Parathyroid adenoma (tissue), 2 donors: ENCODE measurements at regions not wholly inside any gene's neighbourhood (a gene's known extent, or its start where the extent isn't known, plus 50 kb on each side); places are given as distances from the start of the nearest gene placed in this dataset.

Experiments used
- H2AFZ ChIP-seq: fragments of 300-600 bp; sonication (generic); one replicate; pipeline ENCODE4 v1.7.0; 2017; ENCODE audit warnings: antibody characterized with exemption, mild to moderate bottlenecking
- H3K27ac ChIP-seq: fragments of 300-600 bp; sonication (generic); one replicate; pipeline ENCODE4 v1.7.0; 2017
- H3K27me3 ChIP-seq: fragments of 300-600 bp; sonication (generic); one replicate; pipeline ENCODE4 v1.7.0; 2017; ENCODE audit warnings: low read length; ENCODE audit not compliant: control insufficient read depth, insufficient read depth
- H3K36me3 ChIP-seq: fragments of 300-600 bp; sonication (generic); one replicate; pipeline ENCODE4 v1.7.0; 2017; ENCODE audit warnings: low read length; ENCODE audit not compliant: control insufficient read depth, insufficient read depth
- H3K4me1 ChIP-seq: fragments of 300-600 bp; sonication (generic); one replicate; pipeline ENCODE4 v1.7.0; 2017; ENCODE audit warnings: control low read depth
- H3K4me2 ChIP-seq: fragments of 300-600 bp; sonication (generic); one replicate; pipeline ENCODE4 v1.7.0; 2017; ENCODE audit warnings: low read length
- H3K4me3 ChIP-seq: fragments of 300-600 bp; sonication (generic); one replicate; pipeline ENCODE4 v1.7.0; 2017; ENCODE audit warnings: low read depth, low read length
- H3K79me2 ChIP-seq: fragments of 300-600 bp; sonication (generic); one replicate; pipeline ENCODE4 v1.7.0; 2017; ENCODE audit warnings: control low read depth
- H3K9ac ChIP-seq: fragments of 300-600 bp; sonication (generic); one replicate; pipeline ENCODE4 v1.7.0; 2017; ENCODE audit warnings: mild to moderate bottlenecking
- H3K9me3 ChIP-seq: fragments of 300-600 bp; sonication (generic); one replicate; pipeline ENCODE4 v1.7.0; 2017; ENCODE audit warnings: low read length; ENCODE audit not compliant: control insufficient read depth
- TF ChIP-seq, protein P1 (sequence below): fragments of 300-600 bp; sonication (generic); IDR thresholded peaks from one replicate; pipeline ENCODE4 v1.7.0; 2017; ENCODE audit warnings: antibody characterized with exemption, mild to moderate bottlenecking
- donor health status: primary hyperparathyroidism.

DNA sequence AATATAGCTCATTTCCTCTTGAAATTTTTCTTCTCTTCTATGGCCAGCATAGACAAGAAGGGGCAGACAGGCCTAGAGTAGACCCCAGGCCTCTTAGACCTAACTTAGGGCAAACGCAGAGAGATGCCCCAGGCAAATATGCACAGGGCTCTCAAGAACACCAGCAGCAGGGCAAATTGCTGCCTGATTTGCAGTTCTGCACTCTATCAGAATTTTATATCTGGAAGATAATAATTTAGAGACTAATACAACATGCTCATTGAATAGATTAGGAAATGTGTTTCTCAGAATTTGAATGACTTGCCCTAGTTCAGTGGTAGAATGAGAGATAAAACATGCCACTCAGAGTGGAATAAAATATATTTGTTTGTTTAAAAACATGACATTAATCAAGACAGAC is 200.4 kb upstream of the ADGRL2 start:
- H3K27ac ChIP-seq: no peak overlapping the region
- no peak overlapping the region for H3K4me3 ChIP-seq
- H3K79me2 ChIP-seq: no peaks in the 10 kb centered on the region
- TF ChIP-seq, protein P1, sequence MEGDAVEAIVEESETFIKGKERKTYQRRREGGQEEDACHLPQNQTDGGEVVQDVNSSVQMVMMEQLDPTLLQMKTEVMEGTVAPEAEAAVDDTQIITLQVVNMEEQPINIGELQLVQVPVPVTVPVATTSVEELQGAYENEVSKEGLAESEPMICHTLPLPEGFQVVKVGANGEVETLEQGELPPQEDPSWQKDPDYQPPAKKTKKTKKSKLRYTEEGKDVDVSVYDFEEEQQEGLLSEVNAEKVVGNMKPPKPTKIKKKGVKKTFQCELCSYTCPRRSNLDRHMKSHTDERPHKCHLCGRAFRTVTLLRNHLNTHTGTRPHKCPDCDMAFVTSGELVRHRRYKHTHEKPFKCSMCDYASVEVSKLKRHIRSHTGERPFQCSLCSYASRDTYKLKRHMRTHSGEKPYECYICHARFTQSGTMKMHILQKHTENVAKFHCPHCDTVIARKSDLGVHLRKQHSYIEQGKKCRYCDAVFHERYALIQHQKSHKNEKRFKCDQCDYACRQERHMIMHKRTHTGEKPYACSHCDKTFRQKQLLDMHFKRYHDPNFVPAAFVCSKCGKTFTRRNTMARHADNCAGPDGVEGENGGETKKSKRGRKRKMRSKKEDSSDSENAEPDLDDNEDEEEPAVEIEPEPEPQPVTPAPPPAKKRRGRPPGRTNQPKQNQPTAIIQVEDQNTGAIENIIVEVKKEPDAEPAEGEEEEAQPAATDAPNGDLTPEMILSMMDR: no peak
- no peak overlapping the region for H3K4me2 ChIP-seq
- no peaks in the 10 kb centered on the region for H3K36me3 ChIP-seq
- H3K27me3 ChIP-seq: no peaks in the 10 kb centered on the region
- no peaks in the 10 kb centered on the region for H3K4me1 ChIP-seq
- no peak overlapping the region for H2AFZ ChIP-seq
- no peaks in the 10 kb centered on the region for H3K9me3 ChIP-seq
- no peak overlapping the region for H3K9ac ChIP-seq

DNA sequence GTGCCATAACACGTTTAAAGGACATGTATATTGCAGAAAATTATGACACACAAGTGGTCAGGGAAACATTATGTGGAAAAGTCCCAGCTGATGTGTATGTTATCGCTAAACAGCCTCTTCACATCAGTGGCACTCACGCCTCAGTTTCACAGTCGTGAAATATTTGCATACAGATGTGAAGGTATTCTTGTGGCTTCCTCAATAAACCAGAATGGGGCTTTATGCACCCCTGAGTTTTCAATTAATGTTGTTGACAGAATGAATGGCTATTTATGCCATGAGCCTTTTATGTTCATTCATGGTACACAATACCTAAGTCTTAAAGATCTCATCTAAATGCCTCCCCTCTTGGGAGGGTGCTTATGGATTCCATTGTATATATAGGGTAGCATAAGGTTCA is 202.1 kb upstream of the ADGRL2 start:
- TF ChIP-seq, protein P1: no peak
- Histone ChIP-seq H3K79me2 (no peaks in the 10 kb centered on the region), H3K4me3 (no peak overlapping the region), H3K27me3 (no peaks in the 10 kb centered on the region), H3K9ac (no peak overlapping the region), H3K9me3 (no peaks in the 10 kb centered on the region), H3K4me2 (no peak overlapping the region), H2AFZ (no peak overlapping the region), H3K4me1 (no peaks in the 10 kb centered on the region), H3K27ac (no peak overlapping the region), H3K36me3 (no peaks in the 10 kb centered on the region)

DNA sequence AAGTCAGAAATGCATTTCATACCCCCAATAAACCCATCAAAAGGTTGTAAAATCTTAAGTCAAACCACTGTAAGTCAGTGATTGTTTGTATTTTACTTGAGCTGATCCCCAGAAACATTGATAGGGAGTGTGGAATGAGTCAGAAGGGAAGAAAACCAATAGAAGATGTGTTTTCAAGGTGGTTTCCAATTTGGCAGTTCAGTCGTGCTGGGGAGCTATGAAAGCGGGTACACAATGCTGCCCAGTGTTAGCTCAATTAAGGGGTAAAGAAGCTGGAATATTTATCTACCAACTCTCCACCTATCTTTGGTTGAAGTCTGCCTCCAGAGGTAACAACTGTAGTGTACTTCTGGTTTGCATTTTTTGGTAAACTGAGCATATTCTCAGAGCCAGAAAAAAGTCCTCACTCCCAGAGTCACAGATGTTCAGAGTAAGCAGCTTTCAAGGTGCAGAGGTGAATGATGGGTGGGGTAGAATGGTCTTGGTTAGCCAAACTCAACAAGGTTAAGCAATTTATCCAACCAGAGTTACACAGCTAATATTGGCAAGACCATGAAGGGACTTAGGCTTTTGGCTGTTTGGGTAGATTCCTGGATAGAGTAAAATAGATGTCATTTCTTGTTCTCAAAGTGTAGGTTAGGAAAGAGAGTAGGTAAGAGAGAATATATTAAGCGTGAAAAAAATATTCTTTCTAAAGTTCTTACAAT is 202.9 kb upstream of the ADGRL2 start:
- no peak overlapping the region for H3K27ac ChIP-seq
- TF ChIP-seq, protein P1: no peak
- H2AFZ ChIP-seq: no peak overlapping the region
- H3K4me3 ChIP-seq: no peak overlapping the region
- H3K36me3 ChIP-seq: no peaks in the 10 kb centered on the region
- H3K27me3 ChIP-seq: no peaks in the 10 kb centered on the region
- H3K4me1 ChIP-seq: no peaks in the 10 kb centered on the region
- no peaks in the 10 kb centered on the region for H3K79me2 ChIP-seq
- no peaks in the 10 kb centered on the region for H3K9me3 ChIP-seq
- no peak overlapping the region for H3K4me2 ChIP-seq
- H3K9ac ChIP-seq: no peak overlapping the region

DNA sequence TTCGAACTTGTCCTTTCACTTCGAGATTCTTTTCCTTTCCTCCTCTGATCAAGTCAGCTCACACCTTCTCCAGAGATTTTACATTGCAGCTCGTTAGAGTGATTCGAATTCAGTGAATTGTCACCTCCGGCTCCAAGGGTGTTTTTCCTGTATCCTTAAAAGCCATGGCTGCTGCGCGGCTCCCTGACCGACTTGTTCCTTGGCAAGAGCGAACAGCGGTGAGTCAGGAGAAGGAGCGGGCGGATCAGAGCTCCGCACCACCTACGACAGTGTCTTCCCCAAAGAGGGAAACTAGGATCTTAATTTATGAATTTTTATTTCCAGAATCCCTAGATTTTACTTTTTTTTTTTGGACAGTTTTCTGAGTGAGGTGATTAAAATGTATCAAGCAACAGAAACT is 204.4 kb upstream of the ADGRL2 start:
- H3K4me2 ChIP-seq: no peak overlapping the region
- H3K27ac ChIP-seq: no peak overlapping the region
- H3K9me3 ChIP-seq: no peaks in the 10 kb centered on the region
- H3K9ac ChIP-seq: no peak overlapping the region
- H3K36me3 ChIP-seq: no peaks in the 10 kb centered on the region
- TF ChIP-seq, protein P1: no peak
- no peaks in the 10 kb centered on the region for H3K79me2 ChIP-seq
- H3K4me1 ChIP-seq: no peaks in the 10 kb centered on the region
- no peak overlapping the region for H2AFZ ChIP-seq
- no peaks in the 10 kb centered on the region for H3K27me3 ChIP-seq
- no peak overlapping the region for H3K4me3 ChIP-seq

DNA sequence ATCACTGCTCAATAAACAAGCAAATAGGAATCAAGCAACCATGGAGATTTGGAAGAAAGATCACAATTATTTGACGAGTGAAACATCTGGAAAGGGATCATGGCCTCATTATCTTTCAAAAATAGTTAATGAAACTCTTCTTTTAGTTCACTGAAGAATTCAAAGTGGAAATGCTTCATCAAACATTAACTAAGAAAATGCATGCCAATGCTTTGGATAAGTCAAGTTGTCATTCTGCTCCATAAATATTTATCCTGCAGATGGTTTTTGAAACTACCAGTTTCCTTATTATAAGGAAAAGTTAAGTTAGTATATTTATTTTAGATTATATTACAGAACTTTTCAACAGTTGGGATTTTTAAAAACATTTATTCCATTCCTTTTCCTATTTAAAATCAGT is 206.5 kb upstream of the ADGRL2 start:
- H2AFZ ChIP-seq: no peak overlapping the region
- no peaks in the 10 kb centered on the region for H3K4me1 ChIP-seq
- no peaks in the 10 kb centered on the region for H3K27me3 ChIP-seq
- no peak overlapping the region for H3K9ac ChIP-seq
- H3K4me2 ChIP-seq: no peak overlapping the region
- H3K27ac ChIP-seq: no peak overlapping the region
- H3K4me3 ChIP-seq: no peak overlapping the region
- no peaks in the 10 kb centered on the region for H3K79me2 ChIP-seq
- no peaks in the 10 kb centered on the region for H3K36me3 ChIP-seq
- no peaks in the 10 kb centered on the region for H3K9me3 ChIP-seq
- TF ChIP-seq, protein P1: no peak
